DOHH2 (cell line): ENCODE measurements at regions not wholly inside any gene's neighbourhood (a gene's known extent, or its start where the extent isn't known, plus 50 kb on each side); places are given as distances from the start of the nearest gene placed in this dataset.

Experiments used
- EZH2phosphoT487 ChIP-seq: fragments of 200-600 bp; sonication (generic); IDR thresholded peaks from 2 replicates; pipeline ENCODE4 v1.6.1; 2017; ENCODE audit warnings: borderline replicate concordance, mild to moderate bottlenecking, antibody characterized with exemption, low read length, moderate library complexity, mixed read lengths
- TF ChIP-seq, protein P1 (sequence below): fragments of 200-600 bp; sonication (generic); IDR thresholded peaks from one replicate; pipeline ENCODE4 v1.5.1; 2014; ENCODE audit warnings: antibody characterized with exemption, mild to moderate bottlenecking, low read depth, low read length; ENCODE audit not compliant: poor library complexity, severe bottlenecking

DNA sequence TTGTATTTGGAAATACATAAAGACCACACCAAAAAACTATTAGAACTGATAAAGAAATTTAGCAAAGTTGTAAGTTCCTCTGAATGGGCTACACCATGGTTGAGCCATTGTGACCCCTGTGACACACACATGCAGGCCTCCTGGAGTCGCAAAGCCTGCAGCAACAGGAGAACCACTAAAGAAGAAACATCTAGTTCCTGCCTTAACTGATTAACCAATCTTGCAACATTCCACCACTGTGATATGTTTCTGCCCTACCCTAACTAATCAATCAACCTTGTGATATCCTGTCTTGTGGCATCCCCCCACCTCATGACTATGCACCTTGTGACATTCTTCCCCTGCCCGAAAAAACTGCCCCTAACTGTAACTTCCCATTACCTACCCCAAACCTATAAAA, 401.8 kb downstream of the PRDM5 start:
- TF ChIP-seq, protein P1, sequence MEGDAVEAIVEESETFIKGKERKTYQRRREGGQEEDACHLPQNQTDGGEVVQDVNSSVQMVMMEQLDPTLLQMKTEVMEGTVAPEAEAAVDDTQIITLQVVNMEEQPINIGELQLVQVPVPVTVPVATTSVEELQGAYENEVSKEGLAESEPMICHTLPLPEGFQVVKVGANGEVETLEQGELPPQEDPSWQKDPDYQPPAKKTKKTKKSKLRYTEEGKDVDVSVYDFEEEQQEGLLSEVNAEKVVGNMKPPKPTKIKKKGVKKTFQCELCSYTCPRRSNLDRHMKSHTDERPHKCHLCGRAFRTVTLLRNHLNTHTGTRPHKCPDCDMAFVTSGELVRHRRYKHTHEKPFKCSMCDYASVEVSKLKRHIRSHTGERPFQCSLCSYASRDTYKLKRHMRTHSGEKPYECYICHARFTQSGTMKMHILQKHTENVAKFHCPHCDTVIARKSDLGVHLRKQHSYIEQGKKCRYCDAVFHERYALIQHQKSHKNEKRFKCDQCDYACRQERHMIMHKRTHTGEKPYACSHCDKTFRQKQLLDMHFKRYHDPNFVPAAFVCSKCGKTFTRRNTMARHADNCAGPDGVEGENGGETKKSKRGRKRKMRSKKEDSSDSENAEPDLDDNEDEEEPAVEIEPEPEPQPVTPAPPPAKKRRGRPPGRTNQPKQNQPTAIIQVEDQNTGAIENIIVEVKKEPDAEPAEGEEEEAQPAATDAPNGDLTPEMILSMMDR: no peak
- TF ChIP-seq EZH2phosphoT487: no peak
